HCT116 (cell line): ENCODE measurements at regions not wholly inside any gene's neighbourhood (a gene's known extent, or its start where the extent isn't known, plus 50 kb on each side); places are given as distances from the start of the nearest gene placed in this dataset.

Source experiments
- ATAC-seq: fragments of 200-7000 bp; cut with Tn5 transposase; 2 replicates; pipeline ENCODE4 v1.9.1; 2020; ENCODE audit warnings: mild to moderate bottlenecking, moderate library complexity
- BruUV-seq: library from RNA; stranded (reverse); fragments of 400-500 nt; replicated peaks from 2 replicates; lab custom pipeline; 2021; lab: Mats Ljungman, UMichigan
- CTCF ChIA-PET: fragments of 300-600 bp; sonication (Branson Sonifier 250); formaldehyde crosslinking; loops from one replicate; lab custom pipeline; 2021; ENCODE audit warnings: antibody characterized with exemption; lab: Charles Lee
- POLR2A ChIA-PET: fragments of 300-600, 350-600 bp; sonication (Branson Sonifier 250); formaldehyde crosslinking; loops from one replicate; lab custom pipeline; 2021; ENCODE audit warnings: antibody characterized with exemption; lab: Charles Lee
- RAD21 ChIA-PET, 2 experiments: fragments of 300-600 bp; sonication (Branson Sonifier 250); formaldehyde crosslinking; loops; one replicate each; lab custom pipeline; 2023; ENCODE audit warnings: low total read pairs in 2 of 2; ENCODE audit not compliant: uncharacterized antibody in 2 of 2, unreplicated experiment in 2 of 2, low non-redundant PET in 1 of 2; lab: Charles Lee
- DNase-seq: peaks from one replicate; pipeline ENCODE4 v3.0.0-alpha.2; 2010; ENCODE audit warnings: low read depth, low spot score
- H2AFZ ChIP-seq: fragments of 200-600 bp; shearing (Covaris generic), sonication (generic); 2 replicates; pipeline ENCODE4 v1.6.1; 2017; ENCODE audit warnings: low read depth, mixed run types, mixed read lengths, antibody characterized with exemption, low read length; ENCODE audit not compliant: poor library complexity, severe bottlenecking
- H3K27ac ChIP-seq: 2 replicates; pipeline ENCODE4 v1.5.1; 2012; ENCODE audit warnings: low read depth, low read length
- H3K27me3 ChIP-seq: fragments of 200-600 bp; sonication (generic); 2 replicates; pipeline ENCODE4 v1.6.1; 2016; ENCODE audit warnings: mixed run types, low read length, mixed read lengths; ENCODE audit not compliant: insufficient read depth
- H3K36me3 ChIP-seq, 2 experiments: fragments of 200-500 bp in 1 of 2; fragments of 200-600 bp in 1 of 2; sonication (Bioruptor generic) in 1 of 2; sonication (generic) in 1 of 2; 2 replicates each; pipeline versions ENCODE4 v1.5.1 to v1.6.1; 2014 to 2016; ENCODE audit warnings: low read length in 2 of 2, inconsistent platforms in 1 of 2, mixed read lengths in 1 of 2, mixed run types in 1 of 2; ENCODE audit not compliant: insufficient read depth in 2 of 2, control insufficient read depth in 1 of 2
- H3K4me1 ChIP-seq, 2 experiments: fragments of 200-600 bp in 1 of 2; sonication (generic) in 1 of 2; 2 replicates each; pipeline versions ENCODE4 v1.5.1 to v1.6.1; 2012 to 2017; ENCODE audit warnings: low read length in 2 of 2, inconsistent platforms in 1 of 2, mild to moderate bottlenecking in 1 of 2, mixed read lengths in 1 of 2, mixed run types in 1 of 2, moderate library complexity in 1 of 2; ENCODE audit not compliant: insufficient read depth in 2 of 2, control insufficient read depth in 1 of 2
- H3K4me2 ChIP-seq: fragments of 200-600 bp; sonication (generic); 2 replicates; pipeline ENCODE4 v1.6.1; 2017; ENCODE audit warnings: mixed run types, low read length, mixed read lengths
- H3K4me3 ChIP-seq, 2 experiments: fragments of 200-600 bp in 1 of 2; sonication (generic) in 1 of 2; replicated peaks in 1 of 2; 2 replicates each; pipeline ENCODE4 v1.5.1; 2011 to 2016; ENCODE audit warnings: low read length in 2 of 2, control low read depth in 1 of 2, low read depth in 1 of 2, mild to moderate bottlenecking in 1 of 2, mixed read lengths in 1 of 2, mixed run types in 1 of 2
- H3K79me2 ChIP-seq: fragments of 200-600 bp; sonication (generic); 2 replicates; pipeline ENCODE4 v1.6.1; 2017; ENCODE audit warnings: mild to moderate bottlenecking, mixed run types, low read length, moderate library complexity, mixed read lengths; ENCODE audit not compliant: insufficient read depth
- H3K9ac ChIP-seq: fragments of 200-600 bp; sonication (generic); 2 replicates; pipeline ENCODE4 v1.6.1; 2016; ENCODE audit warnings: low read length, mixed read lengths
- H3K9me2 ChIP-seq: fragments of 200-600 bp; sonication (generic), shearing (Covaris generic); 2 replicates; pipeline ENCODE4 v1.6.1; 2017; ENCODE audit warnings: mixed run types, mild to moderate bottlenecking, moderate library complexity; ENCODE audit not compliant: insufficient read depth
- H3K9me3 ChIP-seq, 2 experiments: fragments of 200-500 bp in 1 of 2; fragments of 200-600 bp in 1 of 2; sonication (Bioruptor generic) in 1 of 2; sonication (generic) in 1 of 2; 2 replicates each; pipeline ENCODE4 v1.6.1; 2014 to 2017; ENCODE audit warnings: low read length in 2 of 2, mixed read lengths in 2 of 2, inconsistent platforms in 1 of 2, low read depth in 1 of 2, mild to moderate bottlenecking in 1 of 2, mixed run types in 1 of 2, moderate library complexity in 1 of 2; ENCODE audit not compliant: control insufficient read depth in 1 of 2, insufficient read depth in 1 of 2
- H4K20me1 ChIP-seq: fragments of 200-600 bp; sonication (generic), shearing (Covaris generic); 2 replicates; pipeline ENCODE4 v1.6.1; 2017; ENCODE audit warnings: mixed run types, mild to moderate bottlenecking, moderate library complexity; ENCODE audit not compliant: insufficient read depth
- CBX3 ChIP-seq: IDR thresholded peaks from 2 replicates; pipeline ENCODE4 v1.6.1; 2012; ENCODE audit warnings: low read depth
- CEBPB ChIP-seq: IDR thresholded peaks from 2 replicates; pipeline ENCODE4 v1.6.1; 2012; ENCODE audit warnings: low read depth
- EGR1 ChIP-seq: IDR thresholded peaks from 2 replicates; pipeline ENCODE4 v1.6.1; 2012; ENCODE audit warnings: low read depth
- ELF1 ChIP-seq: IDR thresholded peaks from 2 replicates; pipeline ENCODE4 v1.6.1; 2012; ENCODE audit warnings: low read depth, borderline replicate concordance
- EZH2phosphoT487 ChIP-seq: fragments of 200-600 bp; IDR thresholded peaks from 2 replicates; pipeline ENCODE4 v1.6.1; 2018; ENCODE audit warnings: antibody characterized with exemption, borderline replicate concordance
- JUND ChIP-seq: IDR thresholded peaks from 2 replicates; pipeline ENCODE4 v1.6.1; 2012
- POLR2A ChIP-seq: IDR thresholded peaks from 2 replicates; pipeline ENCODE4 v1.7.0; 2011; ENCODE audit warnings: borderline replicate concordance; ENCODE audit not compliant: insufficient read depth, insufficient read length; ENCODE audit errors: extremely low read depth
- YY1 ChIP-seq: IDR thresholded peaks from 2 replicates; pipeline ENCODE4 v1.6.1; 2011; ENCODE audit warnings: low read length, low read depth, moderate library complexity, mild to moderate bottlenecking; ENCODE audit not compliant: insufficient replicate concordance; ENCODE audit errors: extremely low read depth
- ZFX ChIP-seq: fragments of 450-650 bp; IDR thresholded peaks from 2 replicates; pipeline ENCODE4 v1.6.1; 2017
- ZNF274 ChIP-seq: fragments of 200-500 bp; sonication (Bioruptor generic); IDR thresholded peaks from 2 replicates; pipeline ENCODE4 v1.6.1; 2014; ENCODE audit warnings: mild to moderate bottlenecking, low read depth, low read length, inconsistent platforms
- intact Hi-C: fragments of 100-400 bp; cut with micrococcal nuclease; formaldehyde crosslinking; loops from 2 replicates; pipeline ENCODE4 v1.10.0; 2022
- TF ChIP-seq, protein P1 (sequence below), 3 experiments: fragments of 200-600 bp in 1 of 3; sonication (generic) in 1 of 3; IDR thresholded peaks in 2 of 3; conservative IDR thresholded peaks in 1 of 3; 2 replicates each; pipeline ENCODE4 v1.5.1; 2012 to 2017; ENCODE audit warnings: low read depth in 2 of 3, low read length in 2 of 3, antibody characterized with exemption in 1 of 3, borderline replicate concordance in 1 of 3, control low read depth in 1 of 3, mild to moderate bottlenecking in 1 of 3, mixed read lengths in 1 of 3, mixed run types in 1 of 3, moderate library complexity in 1 of 3; ENCODE audit not compliant: insufficient read depth in 1 of 3

GRCh38 chr16:85522308-85522841, 90.7 kb upstream of the GSE1 start:
- H4K20me1 ChIP-seq = no peaks in the 10 kb centered on the region
- H3K4me2 ChIP-seq = no peak overlapping the region
- H3K9me3 ChIP-seq = no peaks in the 10 kb centered on the region
- POLR2A ChIA-PET = no interaction called here
- H3K9me2 ChIP-seq = no peaks in the 10 kb centered on the region
- no peak overlapping the region for H2AFZ ChIP-seq
- no peak overlapping the region for H3K27ac ChIP-seq
- no peak overlapping the region for H3K4me3 ChIP-seq
- DNase-seq = no peak
- BruUV-seq = no TSS peak
- H3K4me1 ChIP-seq = peaks cover 39% of the 10 kb centered on the region in 2 experiments
- no peak overlapping the region for H3K9ac ChIP-seq
- intact Hi-C loops = no loop called here
- ATAC-seq = no peak
- H3K79me2 ChIP-seq = no peaks in the 10 kb centered on the region
- CTCF ChIA-PET = interaction anchor here (2.4 kb wide), 1 partner anchor 31 kb away, joined by 7 read pairs; no protein-coding TSS in a partner anchor
- H3K36me3 ChIP-seq = no peaks in the 10 kb centered on the region
- no peaks in the 10 kb centered on the region for H3K27me3 ChIP-seq
- RAD21 ChIA-PET = no interaction called here
- TF ChIP-seq ZFX (no peak), JUND (no peak), ELF1 (no peak), POLR2A (no peak), YY1 (no peak), EZH2phosphoT487 (no peak), ZNF274 (no peak), EGR1 (no peak), CBX3 (no peak), CEBPB (no peak)
- TF ChIP-seq, protein P1, sequence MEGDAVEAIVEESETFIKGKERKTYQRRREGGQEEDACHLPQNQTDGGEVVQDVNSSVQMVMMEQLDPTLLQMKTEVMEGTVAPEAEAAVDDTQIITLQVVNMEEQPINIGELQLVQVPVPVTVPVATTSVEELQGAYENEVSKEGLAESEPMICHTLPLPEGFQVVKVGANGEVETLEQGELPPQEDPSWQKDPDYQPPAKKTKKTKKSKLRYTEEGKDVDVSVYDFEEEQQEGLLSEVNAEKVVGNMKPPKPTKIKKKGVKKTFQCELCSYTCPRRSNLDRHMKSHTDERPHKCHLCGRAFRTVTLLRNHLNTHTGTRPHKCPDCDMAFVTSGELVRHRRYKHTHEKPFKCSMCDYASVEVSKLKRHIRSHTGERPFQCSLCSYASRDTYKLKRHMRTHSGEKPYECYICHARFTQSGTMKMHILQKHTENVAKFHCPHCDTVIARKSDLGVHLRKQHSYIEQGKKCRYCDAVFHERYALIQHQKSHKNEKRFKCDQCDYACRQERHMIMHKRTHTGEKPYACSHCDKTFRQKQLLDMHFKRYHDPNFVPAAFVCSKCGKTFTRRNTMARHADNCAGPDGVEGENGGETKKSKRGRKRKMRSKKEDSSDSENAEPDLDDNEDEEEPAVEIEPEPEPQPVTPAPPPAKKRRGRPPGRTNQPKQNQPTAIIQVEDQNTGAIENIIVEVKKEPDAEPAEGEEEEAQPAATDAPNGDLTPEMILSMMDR (IDR thresholded peaks at IDR 0.05 in 2 of 3, conservative IDR thresholded peaks at IDR 0.05 in 1 of 3; ENCODE audit: borderline replicate concordance in 1 of 3, insufficient read depth in 1 of 3, low read depth in 2 of 3, low read length in 2 of 3) = no peak
